ENCODE measurements at regions not wholly inside any gene's neighbourhood (a gene's known extent, or its start where the extent isn't known, plus 50 kb on each side); places are given as distances from the start of the nearest gene placed in this dataset.

DNA sequence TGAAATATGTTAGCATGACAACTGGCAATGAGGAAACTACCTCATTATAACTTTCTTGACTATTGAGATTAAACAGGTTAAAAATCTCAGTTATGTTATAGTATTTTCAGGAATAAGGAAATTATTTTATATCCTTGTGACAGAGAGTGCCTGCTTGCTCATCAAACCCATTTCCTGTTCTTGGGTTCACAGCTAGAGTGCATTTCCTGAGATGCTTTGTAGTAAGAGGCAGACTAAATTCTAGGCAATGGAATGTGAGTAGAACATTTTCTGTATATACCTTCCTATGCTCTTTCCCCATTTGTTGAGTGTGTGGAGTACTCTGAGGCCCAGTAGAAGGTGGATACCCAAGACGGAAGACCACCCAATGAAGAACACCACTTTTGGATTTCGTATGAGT lies 96.9 kb upstream of the CASK start (continued):
- TF ChIP-seq GTF2I (CRISPR knock-in tag; conservative IDR thresholded peaks at IDR 0.05) (no peak), NR3C1 (CRISPR knock-in tag; conservative IDR thresholded peaks at IDR 0.05; ENCODE audit: low read depth) (no peak), USF1 (CRISPR knock-in tag; IDR thresholded peaks at IDR 0.05) (no peak), ZNF281 (CRISPR knock-in tag; IDR thresholded peaks at IDR 0.05) (no peak), SP1 (CRISPR knock-in tag; conservative IDR thresholded peaks at IDR 0.05) (no peak), ATF2 (CRISPR knock-in tag; IDR thresholded peaks at IDR 0.05; ENCODE audit: borderline replicate concordance, low read depth) (no peak), CDX4 (CRISPR knock-in tag; IDR thresholded peaks at IDR 0.05; ENCODE audit: borderline replicate concordance) (no peak), RORB (CRISPR knock-in tag; IDR thresholded peaks at IDR 0.05) (no peak)
- TF ChIP-seq, protein P1, sequence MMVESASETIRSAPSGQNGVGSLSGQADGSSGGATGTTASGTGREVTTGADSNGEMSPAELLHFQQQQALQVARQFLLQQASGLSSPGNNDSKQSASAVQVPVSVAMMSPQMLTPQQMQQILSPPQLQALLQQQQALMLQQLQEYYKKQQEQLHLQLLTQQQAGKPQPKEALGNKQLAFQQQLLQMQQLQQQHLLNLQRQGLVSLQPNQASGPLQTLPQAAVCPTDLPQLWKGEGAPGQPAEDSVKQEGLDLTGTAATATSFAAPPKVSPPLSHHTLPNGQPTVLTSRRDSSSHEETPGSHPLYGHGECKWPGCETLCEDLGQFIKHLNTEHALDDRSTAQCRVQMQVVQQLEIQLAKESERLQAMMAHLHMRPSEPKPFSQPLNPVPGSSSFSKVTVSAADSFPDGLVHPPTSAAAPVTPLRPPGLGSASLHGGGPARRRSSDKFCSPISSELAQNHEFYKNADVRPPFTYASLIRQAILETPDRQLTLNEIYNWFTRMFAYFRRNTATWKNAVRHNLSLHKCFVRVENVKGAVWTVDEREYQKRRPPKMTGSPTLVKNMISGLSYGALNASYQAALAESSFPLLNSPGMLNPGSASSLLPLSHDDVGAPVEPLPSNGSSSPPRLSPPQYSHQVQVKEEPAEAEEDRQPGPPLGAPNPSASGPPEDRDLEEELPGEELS (CRISPR knock-in tag; IDR thresholded peaks at IDR 0.05), result no peak

GRCh38 chrX:42017971-42018370 lies 94.6 kb upstream of the CASK start:
- H3K27ac Mint-ChIP-seq, result no peak overlapping the region
- no peak overlapping the region for H3K4me3 Mint-ChIP-seq
- 0 out of 2 replicates have a peak, but pooled peaks cover 4% of the 10 kb centered on the region for H3K9me3 Mint-ChIP-seq
- POLR2A ChIA-PET, result no interaction called here
- H3K36me3 Mint-ChIP-seq, result no peaks in the 10 kb centered on the region
- H3K27me3 Mint-ChIP-seq (ENCODE audit: low read depth), result no peaks in the 10 kb centered on the region
- ATAC-seq (no peak), DNase-seq (ENCODE audit: low spot score) (no peak)
- CTCF ChIA-PET, result no interaction called here
- TF ChIP-seq NR3C1 (CRISPR knock-in tag; conservative IDR thresholded peaks at IDR 0.05; ENCODE audit: low read depth) (no peak), SOX15 (CRISPR knock-in tag; IDR thresholded peaks at IDR 0.05) (no peak), TEAD1 (CRISPR knock-in tag; IDR thresholded peaks at IDR 0.05) (no peak), TEAD4 (CRISPR knock-in tag; IDR thresholded peaks at IDR 0.05) (no peak), ZNF219 (CRISPR knock-in tag; IDR thresholded peaks at IDR 0.05; ENCODE audit: borderline replicate concordance) (no peak), ZNF138 (CRISPR knock-in tag; conservative IDR thresholded peaks at IDR 0.05) (no peak), ZBTB43 (CRISPR knock-in tag; IDR thresholded peaks at IDR 0.05) (no peak), ZNF671 (CRISPR knock-in tag; IDR thresholded peaks at IDR 0.05) (no peak), ATF1 (CRISPR knock-in tag; IDR thresholded peaks at IDR 0.05) (no peak)
- TF ChIP-seq, protein P2, sequence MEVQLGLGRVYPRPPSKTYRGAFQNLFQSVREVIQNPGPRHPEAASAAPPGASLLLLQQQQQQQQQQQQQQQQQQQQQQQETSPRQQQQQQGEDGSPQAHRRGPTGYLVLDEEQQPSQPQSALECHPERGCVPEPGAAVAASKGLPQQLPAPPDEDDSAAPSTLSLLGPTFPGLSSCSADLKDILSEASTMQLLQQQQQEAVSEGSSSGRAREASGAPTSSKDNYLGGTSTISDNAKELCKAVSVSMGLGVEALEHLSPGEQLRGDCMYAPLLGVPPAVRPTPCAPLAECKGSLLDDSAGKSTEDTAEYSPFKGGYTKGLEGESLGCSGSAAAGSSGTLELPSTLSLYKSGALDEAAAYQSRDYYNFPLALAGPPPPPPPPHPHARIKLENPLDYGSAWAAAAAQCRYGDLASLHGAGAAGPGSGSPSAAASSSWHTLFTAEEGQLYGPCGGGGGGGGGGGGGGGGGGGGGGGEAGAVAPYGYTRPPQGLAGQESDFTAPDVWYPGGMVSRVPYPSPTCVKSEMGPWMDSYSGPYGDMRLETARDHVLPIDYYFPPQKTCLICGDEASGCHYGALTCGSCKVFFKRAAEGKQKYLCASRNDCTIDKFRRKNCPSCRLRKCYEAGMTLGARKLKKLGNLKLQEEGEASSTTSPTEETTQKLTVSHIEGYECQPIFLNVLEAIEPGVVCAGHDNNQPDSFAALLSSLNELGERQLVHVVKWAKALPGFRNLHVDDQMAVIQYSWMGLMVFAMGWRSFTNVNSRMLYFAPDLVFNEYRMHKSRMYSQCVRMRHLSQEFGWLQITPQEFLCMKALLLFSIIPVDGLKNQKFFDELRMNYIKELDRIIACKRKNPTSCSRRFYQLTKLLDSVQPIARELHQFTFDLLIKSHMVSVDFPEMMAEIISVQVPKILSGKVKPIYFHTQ (CRISPR knock-in tag; IDR thresholded peaks at IDR 0.05), result no peak
- TF ChIP-seq, protein P3, sequence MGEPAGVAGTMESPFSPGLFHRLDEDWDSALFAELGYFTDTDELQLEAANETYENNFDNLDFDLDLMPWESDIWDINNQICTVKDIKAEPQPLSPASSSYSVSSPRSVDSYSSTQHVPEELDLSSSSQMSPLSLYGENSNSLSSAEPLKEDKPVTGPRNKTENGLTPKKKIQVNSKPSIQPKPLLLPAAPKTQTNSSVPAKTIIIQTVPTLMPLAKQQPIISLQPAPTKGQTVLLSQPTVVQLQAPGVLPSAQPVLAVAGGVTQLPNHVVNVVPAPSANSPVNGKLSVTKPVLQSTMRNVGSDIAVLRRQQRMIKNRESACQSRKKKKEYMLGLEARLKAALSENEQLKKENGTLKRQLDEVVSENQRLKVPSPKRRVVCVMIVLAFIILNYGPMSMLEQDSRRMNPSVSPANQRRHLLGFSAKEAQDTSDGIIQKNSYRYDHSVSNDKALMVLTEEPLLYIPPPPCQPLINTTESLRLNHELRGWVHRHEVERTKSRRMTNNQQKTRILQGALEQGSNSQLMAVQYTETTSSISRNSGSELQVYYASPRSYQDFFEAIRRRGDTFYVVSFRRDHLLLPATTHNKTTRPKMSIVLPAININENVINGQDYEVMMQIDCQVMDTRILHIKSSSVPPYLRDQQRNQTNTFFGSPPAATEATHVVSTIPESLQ (CRISPR knock-in tag; IDR thresholded peaks at IDR 0.05), result no peak
- TF ChIP-seq, protein P1 (CRISPR knock-in tag; IDR thresholded peaks at IDR 0.05), result no peak
- peaks cover 1% of the 10 kb centered on the region for H3K4me1 Mint-ChIP-seq
